ENCODE measurements at regions not wholly inside any gene's neighbourhood (a gene's known extent, or its start where the extent isn't known, plus 50 kb on each side); places are given as distances from the start of the nearest gene placed in this dataset.
"Not testable (repeated sequence)": the region's sequence is repeated elsewhere in the genome, so short reads cannot be mapped to it uniquely, and the experiment has no call there.

DNA sequence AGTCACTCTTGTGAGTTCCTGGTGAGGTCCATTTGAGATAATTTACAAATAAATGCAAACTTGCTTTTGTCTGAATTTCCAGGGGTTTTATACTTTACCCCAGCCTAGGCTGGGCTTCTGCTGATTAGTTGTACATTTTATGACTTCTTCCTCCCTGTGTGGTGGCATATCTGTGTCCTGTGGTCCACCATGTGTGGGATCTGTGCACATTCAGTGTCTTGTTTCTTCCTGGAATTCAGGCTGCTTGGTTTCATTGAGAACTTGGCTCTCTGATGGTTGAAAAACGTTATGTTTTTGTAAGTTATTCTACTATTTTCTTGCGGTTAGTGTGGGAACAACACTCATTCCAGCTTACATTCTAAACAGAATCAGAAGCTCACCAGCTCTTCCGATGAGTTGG lies 523.4 kb upstream of the PFKP start:
- Histone ChIP-seq H3K36me3 (ENCODE audit: control insufficient read depth, insufficient read depth, low read length) (no peaks in the 10 kb centered on the region), H3K4me1 (ENCODE audit: control insufficient read depth, insufficient read depth, low read length) (no peaks in the 10 kb centered on the region), H3K9me3 (ENCODE audit: control insufficient read depth, low read length) (no peaks in the 10 kb centered on the region), H3K4me3 (ENCODE audit: insufficient read depth, low read depth, low read length) (no peak overlapping the region), H3K27ac (ENCODE audit: insufficient read depth, low read depth, low read length, poor library complexity, severe bottlenecking) (no peak overlapping the region), H3K27me3 (ENCODE audit: control insufficient read depth, insufficient read depth, low read length, poor library complexity, severe bottlenecking) (no peaks in the 10 kb centered on the region)
- 94 to 100% methylated on average over 3 of the region's 3 CpGs for WGBS, 2 experiments

DNA sequence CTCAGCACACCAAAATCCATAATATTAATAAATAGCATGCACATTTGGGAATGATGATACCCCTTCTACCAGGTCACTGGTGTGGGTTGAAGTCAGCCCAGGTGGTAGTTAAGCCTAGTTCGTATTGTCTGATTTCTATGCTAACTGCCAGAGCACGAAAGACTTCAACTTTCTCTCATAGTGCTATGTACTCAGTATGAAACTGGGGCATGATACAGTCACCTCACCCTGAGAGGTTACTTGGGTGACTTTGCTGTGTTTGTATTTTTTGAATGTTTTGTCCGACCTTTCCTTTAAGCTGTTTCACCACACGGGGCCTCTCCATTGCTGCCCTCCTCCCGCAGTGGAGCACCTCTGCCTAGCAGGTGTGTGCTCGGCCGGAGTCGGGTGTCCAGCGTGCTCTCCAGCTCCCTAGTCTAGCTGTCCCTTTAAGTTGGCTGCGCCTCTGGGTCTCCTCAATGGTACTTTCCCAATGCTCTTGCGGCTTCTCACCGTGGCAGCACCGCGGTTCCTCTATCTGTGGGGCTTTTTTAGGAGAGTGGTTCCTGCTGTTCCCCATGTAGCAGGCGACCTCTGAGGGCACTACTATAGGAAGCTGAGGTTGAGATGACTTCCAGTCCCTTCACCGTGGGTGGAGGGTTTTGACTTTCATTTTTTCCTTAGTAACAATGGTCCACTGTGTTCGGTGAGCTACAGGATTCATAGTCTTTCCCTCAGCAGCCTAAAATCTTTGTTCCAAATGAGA lies 524.0 kb upstream of the PFKP start:
- H3K36me3 ChIP-seq (ENCODE audit: control insufficient read depth, insufficient read depth, low read length) = no peaks in the 10 kb centered on the region
- no peaks in the 10 kb centered on the region for H3K27me3 ChIP-seq (ENCODE audit: control insufficient read depth, insufficient read depth, low read length, poor library complexity, severe bottlenecking)
- no peaks in the 10 kb centered on the region for H3K4me1 ChIP-seq (ENCODE audit: control insufficient read depth, insufficient read depth, low read length)
- H3K27ac ChIP-seq (ENCODE audit: insufficient read depth, low read depth, low read length, poor library complexity, severe bottlenecking) = no peak overlapping the region
- 91 to 93% methylated on average over 17 of the region's 17 CpGs for WGBS, 2 experiments
- H3K9me3 ChIP-seq (ENCODE audit: control insufficient read depth, low read length) = no peaks in the 10 kb centered on the region
- H3K4me3 ChIP-seq (ENCODE audit: insufficient read depth, low read depth, low read length) = no peak overlapping the region

DNA sequence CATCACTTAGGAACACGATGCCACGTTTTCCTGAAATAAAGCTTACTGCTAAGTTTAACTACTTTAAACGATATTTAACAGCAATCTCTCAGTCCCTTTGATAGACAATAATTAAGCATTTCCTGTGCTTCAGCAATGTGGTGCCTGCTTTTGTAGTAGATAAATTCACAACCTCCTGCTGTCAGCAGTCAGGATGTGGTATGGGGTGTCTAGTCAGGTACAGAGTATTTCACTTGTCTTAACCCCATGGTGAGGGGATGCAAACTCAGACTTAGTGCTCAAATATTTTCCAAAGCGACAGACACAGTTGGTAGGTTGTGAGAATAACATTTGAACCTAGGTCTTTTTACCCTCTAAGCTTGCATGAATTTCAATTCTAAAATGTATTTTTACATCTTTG lies 526.2 kb upstream of the PFKP start:
- Histone ChIP-seq H3K4me1 (ENCODE audit: control insufficient read depth, insufficient read depth, low read length) (no peaks in the 10 kb centered on the region), H3K27me3 (ENCODE audit: control insufficient read depth, insufficient read depth, low read length, poor library complexity, severe bottlenecking) (no peaks in the 10 kb centered on the region), H3K9me3 (ENCODE audit: control insufficient read depth, low read length) (no peaks in the 10 kb centered on the region), H3K36me3 (ENCODE audit: control insufficient read depth, insufficient read depth, low read length) (no peaks in the 10 kb centered on the region), H3K27ac (ENCODE audit: insufficient read depth, low read depth, low read length, poor library complexity, severe bottlenecking) (no peak overlapping the region), H3K4me3 (ENCODE audit: insufficient read depth, low read depth, low read length) (no peak overlapping the region)
- 76 to 91% methylated on average over 3 to 4 of the region's 4 CpGs for WGBS, 2 experiments

DNA sequence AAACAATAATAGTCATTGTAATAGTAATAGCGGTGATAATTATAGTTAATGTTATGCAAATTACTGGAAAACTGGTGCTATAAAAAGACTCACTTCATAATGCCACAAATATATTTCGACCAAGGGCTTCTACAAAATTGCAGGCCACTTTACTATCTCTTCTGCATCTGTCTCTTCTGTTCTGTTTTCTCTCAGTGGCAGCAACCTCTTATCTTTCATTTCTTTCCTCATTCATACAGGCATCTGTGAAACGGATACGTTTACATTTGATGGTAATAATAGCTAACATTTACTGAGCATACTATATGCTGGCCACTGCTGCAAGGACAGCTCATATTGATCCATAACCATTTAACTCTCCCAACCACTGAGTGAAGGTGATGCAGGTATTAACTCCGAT lies 537.4 kb upstream of the PFKP start:
- Histone ChIP-seq H3K36me3 (ENCODE audit: control insufficient read depth, insufficient read depth, low read length) (no peaks in the 10 kb centered on the region), H3K4me3 (ENCODE audit: insufficient read depth, low read depth, low read length) (no peak overlapping the region), H3K4me1 (ENCODE audit: control insufficient read depth, insufficient read depth, low read length) (no peaks in the 10 kb centered on the region), H3K9me3 (ENCODE audit: control insufficient read depth, low read length) (no peaks in the 10 kb centered on the region), H3K27me3 (ENCODE audit: control insufficient read depth, insufficient read depth, low read length, poor library complexity, severe bottlenecking) (no peaks in the 10 kb centered on the region), H3K27ac (ENCODE audit: insufficient read depth, low read depth, low read length, poor library complexity, severe bottlenecking) (no peak overlapping the region)
- WGBS, 2 experiments = 79 to 94% methylated on average over 2 to 5 of the region's 5 CpGs

DNA sequence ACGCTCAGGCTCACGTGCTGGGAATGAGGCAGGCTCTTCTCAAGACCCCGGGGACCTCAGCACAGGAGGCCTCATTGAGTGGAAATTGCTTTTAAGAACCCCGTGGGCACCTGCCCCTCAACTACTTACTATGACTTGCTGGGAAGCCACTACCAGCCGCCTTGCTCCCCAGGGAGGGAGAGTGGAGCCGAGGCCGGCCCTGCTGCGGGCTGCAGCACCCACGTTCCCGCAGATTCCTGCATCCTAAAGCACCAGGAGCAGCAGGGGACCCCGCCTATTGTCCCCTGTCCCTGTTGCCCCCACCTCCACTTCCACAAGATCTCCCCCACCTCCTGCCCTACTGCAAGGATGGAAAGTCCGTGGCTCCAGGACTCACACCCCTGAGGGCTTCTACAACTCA lies 541.6 kb upstream of the PFKP start:
- no peaks in the 10 kb centered on the region for H3K36me3 ChIP-seq (ENCODE audit: control insufficient read depth, insufficient read depth, low read length)
- no peaks in the 10 kb centered on the region for H3K4me1 ChIP-seq (ENCODE audit: control insufficient read depth, insufficient read depth, low read length)
- H3K27ac ChIP-seq (ENCODE audit: insufficient read depth, low read depth, low read length, poor library complexity, severe bottlenecking) = no peak overlapping the region
- H3K27me3 ChIP-seq (ENCODE audit: control insufficient read depth, insufficient read depth, low read length, poor library complexity, severe bottlenecking) = no peaks in the 10 kb centered on the region
- no peaks in the 10 kb centered on the region for H3K9me3 ChIP-seq (ENCODE audit: control insufficient read depth, low read length)
- H3K4me3 ChIP-seq (ENCODE audit: insufficient read depth, low read depth, low read length) = no peak overlapping the region
- WGBS, 2 experiments = 92 to 93% methylated on average over 12 of the region's 12 CpGs

DNA sequence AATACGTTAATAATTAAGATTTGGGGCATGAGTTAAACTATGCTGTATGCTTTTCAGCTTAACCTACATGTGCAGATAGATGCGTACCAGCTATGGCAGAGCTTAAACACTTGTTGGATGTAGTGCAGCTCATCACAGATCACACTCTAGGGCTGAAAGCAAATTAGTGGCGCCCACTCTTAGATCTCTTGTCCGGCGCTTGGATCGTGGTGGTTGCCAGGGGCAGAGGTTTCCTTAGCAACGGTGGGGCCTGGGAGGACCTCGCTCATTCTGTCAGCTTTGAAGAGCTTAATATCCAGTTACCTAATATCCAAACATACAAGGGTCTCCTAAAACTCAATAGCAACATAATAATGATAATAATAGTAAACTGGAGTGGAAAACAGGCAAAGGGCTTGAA lies 548.2 kb upstream of the PFKP start:
- Histone ChIP-seq H3K27me3 (ENCODE audit: control insufficient read depth, insufficient read depth, low read length, poor library complexity, severe bottlenecking) (no peaks in the 10 kb centered on the region), H3K36me3 (ENCODE audit: control insufficient read depth, insufficient read depth, low read length) (no peaks in the 10 kb centered on the region), H3K27ac (ENCODE audit: insufficient read depth, low read depth, low read length, poor library complexity, severe bottlenecking) (no peak overlapping the region), H3K4me3 (ENCODE audit: insufficient read depth, low read depth, low read length) (no peak overlapping the region), H3K9me3 (ENCODE audit: control insufficient read depth, low read length) (no peaks in the 10 kb centered on the region), H3K4me1 (ENCODE audit: control insufficient read depth, insufficient read depth, low read length) (no peaks in the 10 kb centered on the region)
- 92 to 93% methylated on average over 8 of the region's 8 CpGs for WGBS, 2 experiments

DNA sequence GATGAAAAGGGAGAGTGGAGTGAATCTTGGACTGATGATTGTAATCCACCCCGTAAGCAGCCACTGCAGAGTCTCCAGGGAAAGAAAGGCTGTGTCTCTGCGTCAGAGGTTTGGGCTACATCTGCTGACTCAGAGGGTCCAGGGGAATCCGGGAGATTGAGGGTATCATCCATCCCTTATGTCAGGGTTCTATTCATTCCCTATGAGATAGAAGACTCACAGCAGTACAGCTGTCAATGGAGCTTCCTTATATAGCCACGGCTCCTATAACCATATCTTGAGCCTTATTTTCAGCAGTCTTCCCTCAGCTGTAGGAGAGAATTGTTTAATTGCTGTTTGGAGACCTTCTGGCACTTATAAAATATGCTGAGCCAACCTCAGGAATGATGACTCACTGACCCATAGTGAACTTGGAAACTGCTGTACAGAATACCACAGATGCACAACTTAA lies 558.2 kb upstream of the PFKP start:
- no peak overlapping the region for H3K4me3 ChIP-seq (ENCODE audit: insufficient read depth, low read depth, low read length)
- H3K36me3 ChIP-seq (ENCODE audit: control insufficient read depth, insufficient read depth, low read length) = no peaks in the 10 kb centered on the region
- H3K27me3 ChIP-seq (ENCODE audit: control insufficient read depth, insufficient read depth, low read length, poor library complexity, severe bottlenecking) = no peaks in the 10 kb centered on the region
- no peaks in the 10 kb centered on the region for H3K9me3 ChIP-seq (ENCODE audit: control insufficient read depth, low read length)
- WGBS, 2 experiments = 93 to 94% methylated on average over 3 to 4 of the region's 4 CpGs
- no peak overlapping the region for H3K27ac ChIP-seq (ENCODE audit: insufficient read depth, low read depth, low read length, poor library complexity, severe bottlenecking)
- no peaks in the 10 kb centered on the region for H3K4me1 ChIP-seq (ENCODE audit: control insufficient read depth, insufficient read depth, low read length)

DNA sequence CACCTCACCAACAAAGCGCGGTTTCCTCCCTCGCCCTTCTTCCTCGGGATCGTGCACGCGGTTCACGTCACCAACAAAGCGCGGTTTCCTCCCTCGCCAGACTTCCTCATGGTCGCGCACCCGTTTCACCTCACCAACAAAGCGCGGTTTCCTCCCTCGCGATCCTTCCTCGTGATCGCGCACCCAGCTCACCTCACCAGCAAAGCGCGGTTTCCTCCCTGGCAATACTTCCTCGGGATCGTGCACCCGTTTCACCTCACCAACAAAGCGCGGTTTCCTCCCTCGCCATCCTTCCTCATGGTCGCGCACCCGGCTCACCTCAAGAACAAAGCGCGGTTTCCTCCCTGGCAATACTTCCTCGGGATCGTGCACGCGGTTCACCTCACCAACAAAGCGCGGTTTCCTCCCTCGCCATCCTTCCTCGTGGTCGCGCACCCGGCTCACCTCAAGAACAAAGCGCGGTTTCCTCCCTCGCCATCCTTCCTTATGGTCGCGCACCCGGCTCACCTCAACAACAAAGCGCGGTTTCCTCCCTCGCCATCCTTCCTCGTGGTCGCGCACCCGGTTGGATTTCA lies 565.9 kb upstream of the PFKP start:
- not testable (repeated sequence) for H3K9me3 ChIP-seq (ENCODE audit: control insufficient read depth, low read length); H3K36me3 ChIP-seq (ENCODE audit: control insufficient read depth, insufficient read depth, low read length); H3K4me3 ChIP-seq (ENCODE audit: insufficient read depth, low read depth, low read length); H3K27me3 ChIP-seq (ENCODE audit: control insufficient read depth, insufficient read depth, low read length, poor library complexity, severe bottlenecking); H3K4me1 ChIP-seq (ENCODE audit: control insufficient read depth, insufficient read depth, low read length); H3K27ac ChIP-seq (ENCODE audit: insufficient read depth, low read depth, low read length, poor library complexity, severe bottlenecking)
- WGBS, 2 experiments = 94% methylated on average over 58 of the region's 58 CpGs

DNA sequence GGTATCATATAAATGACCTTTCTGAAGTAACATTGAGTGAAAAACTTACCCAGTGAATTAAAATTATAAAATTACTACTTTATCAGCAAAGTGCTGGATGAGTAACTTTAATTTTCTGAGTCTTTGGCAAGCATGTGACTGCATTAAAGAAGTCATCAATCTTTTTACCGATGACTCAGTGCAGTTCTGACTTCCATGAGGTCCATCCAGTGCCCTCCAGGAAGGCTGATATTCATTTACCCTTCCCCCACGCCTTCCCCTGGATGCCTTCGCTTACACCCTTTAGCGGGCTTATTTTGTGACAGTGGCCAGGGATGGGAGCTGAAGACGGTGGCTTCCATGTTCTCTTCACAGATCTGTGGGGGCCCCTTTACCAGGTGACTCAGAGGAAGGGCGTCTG lies 572.9 kb upstream of the PFKP start:
- H3K4me3 ChIP-seq (ENCODE audit: insufficient read depth, low read depth, low read length) = no peak overlapping the region
- H3K27me3 ChIP-seq (ENCODE audit: control insufficient read depth, insufficient read depth, low read length, poor library complexity, severe bottlenecking) = no peaks in the 10 kb centered on the region
- no peaks in the 10 kb centered on the region for H3K36me3 ChIP-seq (ENCODE audit: control insufficient read depth, insufficient read depth, low read length)
- no peaks in the 10 kb centered on the region for H3K9me3 ChIP-seq (ENCODE audit: control insufficient read depth, low read length)
- H3K27ac ChIP-seq (ENCODE audit: insufficient read depth, low read depth, low read length, poor library complexity, severe bottlenecking) = no peak overlapping the region
- WGBS, 2 experiments = 91 to 93% methylated on average over 6 of the region's 6 CpGs
- no peaks in the 10 kb centered on the region for H3K4me1 ChIP-seq (ENCODE audit: control insufficient read depth, insufficient read depth, low read length)

DNA sequence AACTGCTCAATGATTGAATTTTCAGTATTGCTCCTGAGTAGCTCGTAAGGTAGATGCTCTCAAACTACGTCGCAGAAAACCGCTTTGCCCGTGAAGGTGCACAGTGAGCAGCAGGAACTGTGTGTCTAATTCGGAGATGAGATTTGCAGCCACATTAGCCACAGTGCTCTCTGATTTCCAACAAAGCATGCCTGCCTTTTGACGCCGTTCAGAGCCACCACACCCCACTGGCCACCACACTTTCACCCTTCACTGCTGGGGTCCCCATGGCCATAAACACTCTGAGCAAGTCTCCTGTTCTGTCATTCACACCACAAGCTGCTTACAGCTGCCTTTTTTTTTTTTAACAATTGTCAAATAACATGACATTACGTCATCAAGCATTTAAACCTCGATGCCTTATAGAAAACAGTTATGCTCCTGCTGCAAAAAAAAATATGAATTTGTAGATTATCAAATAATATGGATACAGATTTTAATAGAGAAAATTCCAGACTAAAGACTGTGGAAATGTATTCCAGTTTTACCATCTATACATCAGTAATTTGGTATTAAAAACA lies 578.8 kb upstream of the PFKP start:
- H3K27ac ChIP-seq (ENCODE audit: insufficient read depth, low read depth, low read length, poor library complexity, severe bottlenecking) = no peak overlapping the region
- 93% methylated on average over 8 to 10 of the region's 10 CpGs for WGBS, 2 experiments
- no peaks in the 10 kb centered on the region for H3K36me3 ChIP-seq (ENCODE audit: control insufficient read depth, insufficient read depth, low read length)

More for the DNA sequence above, 578.8 kb upstream of the PFKP start:
- Histone ChIP-seq H3K4me1 (ENCODE audit: control insufficient read depth, insufficient read depth, low read length) (no peaks in the 10 kb centered on the region), H3K9me3 (ENCODE audit: control insufficient read depth, low read length) (no peaks in the 10 kb centered on the region), H3K27me3 (ENCODE audit: control insufficient read depth, insufficient read depth, low read length, poor library complexity, severe bottlenecking) (no peaks in the 10 kb centered on the region), H3K4me3 (ENCODE audit: insufficient read depth, low read depth, low read length) (no peak overlapping the region)

Measured in ectodermal cell (in vitro differentiated cells).